Caco-2 (cell line): ENCODE measurements at regions not wholly inside any gene's neighbourhood (a gene's known extent, or its start where the extent isn't known, plus 50 kb on each side); places are given as distances from the start of the nearest gene placed in this dataset.
"Not testable (repeated sequence)": the region's sequence is repeated elsewhere in the genome, so short reads cannot be mapped to it uniquely, and the experiment has no call there.

Experiments used
- BruUV-seq: library from RNA; stranded (reverse); fragments of 400-500 nt; replicated peaks from 2 replicates; lab custom pipeline; 2021; lab: Mats Ljungman, UMichigan
- CTCF ChIA-PET: fragments of 300-600 bp; sonication (Branson Sonifier 250); formaldehyde crosslinking; loops from one replicate; lab custom pipeline; 2022; ENCODE audit warnings: antibody characterized with exemption; lab: Charles Lee
- POLR2A ChIA-PET: fragments of 300-600 bp; sonication (Branson Sonifier 250); formaldehyde crosslinking; loops from one replicate; lab custom pipeline; 2022; ENCODE audit warnings: antibody characterized with exemption; lab: Charles Lee
- DNase-seq, 2 experiments: peaks; one replicate each; pipeline versions ENCODE4 v3.0.0 to v3.0.0-alpha.2; 2020 to 2022
- H3K27me3 ChIP-seq: replicated peaks from 2 replicates; pipeline ENCODE4 v1.6.0; 2011; ENCODE audit warnings: low read length; ENCODE audit not compliant: control insufficient read depth, insufficient read depth
- H3K36me3 ChIP-seq: 2 replicates; pipeline ENCODE4 v1.5.1; 2011; ENCODE audit warnings: low read length; ENCODE audit not compliant: control insufficient read depth, insufficient read depth
- H3K4me1 ChIP-seq: fragments of 250-450 bp; sonication (Bioruptor Pico); 2 replicates; pipeline ENCODE4 v1.5.1; 2020; ENCODE audit warnings: mild to moderate bottlenecking
- H3K4me3 ChIP-seq: 2 replicates; pipeline ENCODE4 v1.5.1; 2011; ENCODE audit warnings: low read depth, mild to moderate bottlenecking, control low read depth, low read length
- H3K9me3 ChIP-seq: fragments of 250-450 bp; sonication (Bioruptor Pico); 2 replicates; pipeline ENCODE4 v1.5.1; 2020; ENCODE audit warnings: mild to moderate bottlenecking, moderate library complexity
- H3K27ac Mint-ChIP-seq: one replicate; pipeline ENCODE4 v1.8.0; 2022; ENCODE audit warnings: mixed read lengths; ENCODE audit not compliant: unreplicated experiment
- H3K27me3 Mint-ChIP-seq: one replicate; pipeline ENCODE4 v1.8.0; 2022; ENCODE audit warnings: mixed read lengths; ENCODE audit not compliant: insufficient read depth, unreplicated experiment
- H3K36me3 Mint-ChIP-seq: one replicate; pipeline ENCODE4 v1.8.0; 2022; ENCODE audit warnings: mild to moderate bottlenecking, mixed read lengths; ENCODE audit not compliant: insufficient read depth, unreplicated experiment
- H3K4me1 Mint-ChIP-seq: one replicate; pipeline ENCODE4 v1.8.0; 2022; ENCODE audit warnings: low read depth, mixed read lengths; ENCODE audit not compliant: unreplicated experiment
- H3K4me3 Mint-ChIP-seq: one replicate; pipeline ENCODE4 v1.8.0; 2022; ENCODE audit warnings: mild to moderate bottlenecking, moderate library complexity, mixed read lengths; ENCODE audit not compliant: unreplicated experiment
- H3K9me3 Mint-ChIP-seq: one replicate; pipeline ENCODE4 v1.8.0; 2022; ENCODE audit warnings: mixed read lengths; ENCODE audit not compliant: unreplicated experiment
- intact Hi-C: fragments of 100-400 bp; cut with micrococcal nuclease; formaldehyde crosslinking; loops from one replicate; pipeline ENCODE4 v1.10.0; 2022; ENCODE audit not compliant: unreplicated experiment
- TF ChIP-seq, protein P1 (sequence below), 2 experiments: fragments of 200-600 bp in 1 of 2; IDR thresholded peaks; 1 replicate in 1 of 2; 2 replicates in 1 of 2; pipeline versions ENCODE4 v1.5.1 to v1.8.0; 2011 to 2022; ENCODE audit warnings: antibody characterized with exemption in 1 of 2, control low read depth in 1 of 2, inconsistent platforms in 1 of 2, low read depth in 1 of 2, low read length in 1 of 2, mild to moderate bottlenecking in 1 of 2, moderate library complexity in 1 of 2; ENCODE audit not compliant: insufficient read depth in 1 of 2, severe bottlenecking in 1 of 2, unreplicated experiment in 1 of 2

DNA sequence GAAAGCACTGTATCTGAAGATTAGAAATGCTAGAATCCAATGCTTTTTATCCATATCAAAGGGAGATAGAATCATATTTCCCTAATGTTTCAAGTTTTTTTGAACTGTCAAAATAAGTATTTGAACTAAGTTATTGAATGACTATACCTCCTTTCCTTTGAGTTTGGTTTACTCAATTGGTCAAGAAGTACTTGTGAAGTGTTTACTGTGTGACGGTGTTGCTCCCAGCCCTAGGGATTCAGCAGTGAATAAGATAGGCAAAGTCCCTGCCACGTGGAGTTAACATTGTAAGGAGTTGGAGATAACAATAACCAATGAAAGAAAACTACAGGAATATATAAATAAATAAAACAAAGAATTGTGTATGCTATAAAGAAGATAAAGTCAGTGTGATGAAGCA lies 535.9 kb downstream of the FRK start:
- Mint-ChIP-seq H3K4me1 (no peaks in the 10 kb centered on the region), H3K27ac (no peak overlapping the region), H3K27me3 (peaks cover 2% of the 10 kb centered on the region), H3K9me3 (peaks cover 11% of the 10 kb centered on the region), H3K36me3 (no peaks in the 10 kb centered on the region), H3K4me3 (no peak overlapping the region)
- Histone ChIP-seq H3K27me3 (no peaks in the 10 kb centered on the region), H3K4me1 (no peaks in the 10 kb centered on the region), H3K9me3 (no peaks in the 10 kb centered on the region), H3K36me3 (no peaks in the 10 kb centered on the region), H3K4me3 (no peak overlapping the region)
- DNase-seq, result no peak
- TF ChIP-seq, protein P1, sequence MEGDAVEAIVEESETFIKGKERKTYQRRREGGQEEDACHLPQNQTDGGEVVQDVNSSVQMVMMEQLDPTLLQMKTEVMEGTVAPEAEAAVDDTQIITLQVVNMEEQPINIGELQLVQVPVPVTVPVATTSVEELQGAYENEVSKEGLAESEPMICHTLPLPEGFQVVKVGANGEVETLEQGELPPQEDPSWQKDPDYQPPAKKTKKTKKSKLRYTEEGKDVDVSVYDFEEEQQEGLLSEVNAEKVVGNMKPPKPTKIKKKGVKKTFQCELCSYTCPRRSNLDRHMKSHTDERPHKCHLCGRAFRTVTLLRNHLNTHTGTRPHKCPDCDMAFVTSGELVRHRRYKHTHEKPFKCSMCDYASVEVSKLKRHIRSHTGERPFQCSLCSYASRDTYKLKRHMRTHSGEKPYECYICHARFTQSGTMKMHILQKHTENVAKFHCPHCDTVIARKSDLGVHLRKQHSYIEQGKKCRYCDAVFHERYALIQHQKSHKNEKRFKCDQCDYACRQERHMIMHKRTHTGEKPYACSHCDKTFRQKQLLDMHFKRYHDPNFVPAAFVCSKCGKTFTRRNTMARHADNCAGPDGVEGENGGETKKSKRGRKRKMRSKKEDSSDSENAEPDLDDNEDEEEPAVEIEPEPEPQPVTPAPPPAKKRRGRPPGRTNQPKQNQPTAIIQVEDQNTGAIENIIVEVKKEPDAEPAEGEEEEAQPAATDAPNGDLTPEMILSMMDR (IDR thresholded peaks at IDR 0.05; ENCODE audit: insufficient read depth in 1 of 2, low read depth in 1 of 2, low read length in 1 of 2, severe bottlenecking in 1 of 2, unreplicated experiment in 1 of 2), result no peak
- BruUV-seq, result no TSS peak
- intact Hi-C loops, result no loop called here
- POLR2A ChIA-PET, result no interaction called here
- CTCF ChIA-PET, result no interaction called here

- DNase-seq, BruUV-seq, H3K36me3 ChIP-seq, intact Hi-C loops, H3K4me3 Mint-ChIP-seq, CTCF ChIA-PET, H3K4me3 ChIP-seq, H3K4me1 Mint-ChIP-seq, H3K27me3 ChIP-seq, H3K4me1 ChIP-seq, POLR2A ChIA-PET, H3K9me3 ChIP-seq, H3K36me3 Mint-ChIP-seq, H3K27me3 Mint-ChIP-seq, H3K27ac Mint-ChIP-seq: not testable (repeated sequence)
- peaks cover 20% of the 10 kb centered on the region for H3K9me3 Mint-ChIP-seq
These were observed 538.9 kb downstream of the FRK start for GRCh38 chr6:115521747-115522146.

DNA sequence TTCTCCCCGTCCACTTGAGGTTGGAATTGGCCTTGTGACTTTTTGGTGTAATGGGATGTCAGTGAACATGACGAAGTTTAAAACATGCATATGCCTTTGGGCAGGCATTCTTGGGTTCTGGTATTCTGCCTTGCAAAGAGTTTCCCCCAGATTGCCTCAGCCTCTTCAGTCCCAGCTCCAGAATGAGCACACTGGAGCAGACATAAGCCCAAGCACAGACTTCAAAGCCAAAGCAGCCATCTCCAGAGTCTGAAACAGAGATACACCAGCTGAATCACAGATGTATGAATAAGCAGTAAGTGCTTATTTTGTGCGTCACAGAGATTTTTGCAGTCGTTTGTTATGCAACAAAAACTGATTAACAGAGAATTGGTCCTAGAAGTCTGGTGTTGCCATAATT lies 546.0 kb downstream of the FRK start:
- DNase-seq, result no peak
- POLR2A ChIA-PET, result no interaction called here
- no peaks in the 10 kb centered on the region for H3K36me3 ChIP-seq
- no peak overlapping the region for H3K4me3 Mint-ChIP-seq
- TF ChIP-seq, protein P1 (IDR thresholded peaks at IDR 0.05; ENCODE audit: insufficient read depth in 1 of 2, low read depth in 1 of 2, low read length in 1 of 2, severe bottlenecking in 1 of 2, unreplicated experiment in 1 of 2), result no peak
- H3K4me1 ChIP-seq, result no peaks in the 10 kb centered on the region
- BruUV-seq, result no TSS peak
- no peaks in the 10 kb centered on the region for H3K9me3 ChIP-seq
- peaks cover 7% of the 10 kb centered on the region for H3K27me3 Mint-ChIP-seq
- no peaks in the 10 kb centered on the region for H3K27me3 ChIP-seq
- peaks cover 9% of the 10 kb centered on the region for H3K9me3 Mint-ChIP-seq
- intact Hi-C loops, result no loop called here
- no peaks in the 10 kb centered on the region for H3K4me1 Mint-ChIP-seq
- no peaks in the 10 kb centered on the region for H3K36me3 Mint-ChIP-seq
- H3K4me3 ChIP-seq, result no peak overlapping the region
- CTCF ChIA-PET, result no interaction called here
- H3K27ac Mint-ChIP-seq, result no peak overlapping the region

DNA sequence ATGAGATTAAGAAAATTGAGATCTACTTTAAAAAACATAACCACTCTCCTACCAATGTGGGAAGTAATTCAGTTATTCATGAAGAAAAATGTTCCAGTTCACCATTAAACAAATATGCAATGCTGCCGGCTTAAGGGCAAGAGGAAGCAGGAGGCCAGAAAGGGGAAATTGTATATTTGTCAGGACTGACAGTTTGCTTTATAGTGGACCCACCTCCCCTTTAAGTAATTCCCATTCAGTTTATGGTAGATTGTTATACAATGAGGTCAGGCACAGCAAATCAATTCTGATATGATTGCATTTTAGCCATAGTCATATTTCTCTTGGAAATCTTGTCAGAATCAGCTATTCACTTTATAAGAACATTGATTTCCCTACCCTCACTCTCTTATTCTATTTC lies 547.8 kb downstream of the FRK start:
- POLR2A ChIA-PET, result no interaction called here
- H3K4me1 Mint-ChIP-seq, result no peaks in the 10 kb centered on the region
- H3K36me3 Mint-ChIP-seq, result no peaks in the 10 kb centered on the region
- no peaks in the 10 kb centered on the region for H3K9me3 Mint-ChIP-seq
- H3K4me1 ChIP-seq, result no peaks in the 10 kb centered on the region
- TF ChIP-seq, protein P1 (IDR thresholded peaks at IDR 0.05; ENCODE audit: insufficient read depth in 1 of 2, low read depth in 1 of 2, low read length in 1 of 2, severe bottlenecking in 1 of 2, unreplicated experiment in 1 of 2), result no peak
- BruUV-seq, result no TSS peak
- intact Hi-C loops, result no loop called here
- no peak overlapping the region for H3K4me3 ChIP-seq
- CTCF ChIA-PET, result no interaction called here
- H3K4me3 Mint-ChIP-seq, result no peak overlapping the region
- peaks cover 7% of the 10 kb centered on the region for H3K27me3 Mint-ChIP-seq
- no peak for DNase-seq
- no peak overlapping the region for H3K27ac Mint-ChIP-seq
- H3K9me3 ChIP-seq, result no peaks in the 10 kb centered on the region
- no peaks in the 10 kb centered on the region for H3K27me3 ChIP-seq
- no peaks in the 10 kb centered on the region for H3K36me3 ChIP-seq
